GM23338 (cell line): ENCODE measurements at regions not wholly inside any gene's neighbourhood (a gene's known extent, or its start where the extent isn't known, plus 50 kb on each side); places are given as distances from the start of the nearest gene placed in this dataset.
A peak's percentile ranks its signal among the peaks of the same experiment; 100 is the strongest.
"Not testable (repeated sequence)": the region's sequence is repeated elsewhere in the genome, so short reads cannot be mapped to it uniquely, and the experiment has no call there.

Source experiments
- ATAC-seq: fragments of 200-7000 bp; cut with Tn5 transposase; 3 replicates; pipeline ENCODE4 v1.9.1; 2020
- DNase-seq: peaks from one replicate; pipeline ENCODE4 v3.0.0-alpha.2; 2015; ENCODE audit warnings: low spot score
- H2AFZ ChIP-seq: fragments of 200-600 bp; sonication (generic); 2 replicates; pipeline ENCODE4 v1.8.0; 2016; ENCODE audit warnings: antibody characterized with exemption, mild to moderate bottlenecking, moderate library complexity
- H3F3A ChIP-seq: fragments of 200-600 bp; sonication (generic); replicated peaks from 2 replicates; pipeline ENCODE4 v1.8.0; 2017; ENCODE audit warnings: antibody characterized with exemption, mixed run types, low read depth
- H3K27ac ChIP-seq: fragments of 200-600 bp; sonication (generic); 2 replicates; pipeline ENCODE4 v1.6.1; 2016; ENCODE audit warnings: low read depth
- H3K27me3 ChIP-seq: fragments of 200-600 bp; sonication (generic); 2 replicates; pipeline ENCODE4 v1.8.0; 2016; ENCODE audit warnings: mild to moderate bottlenecking, mixed run types, moderate library complexity; ENCODE audit not compliant: insufficient read depth
- H3K36me3 ChIP-seq: fragments of 200-600 bp; sonication (generic); 2 replicates; pipeline ENCODE4 v1.8.0; 2016; ENCODE audit warnings: mild to moderate bottlenecking; ENCODE audit not compliant: insufficient read depth
- H3K4me1 ChIP-seq: fragments of 200-600 bp; sonication (generic); 2 replicates; pipeline ENCODE4 v1.8.0; 2016; ENCODE audit warnings: mild to moderate bottlenecking, moderate library complexity; ENCODE audit not compliant: insufficient read depth
- H3K4me2 ChIP-seq: fragments of 200-600 bp; sonication (generic); 2 replicates; pipeline ENCODE4 v1.7.1; 2017; ENCODE audit warnings: mixed run types
- H3K4me3 ChIP-seq: fragments of 200-600 bp; sonication (generic); 2 replicates; pipeline ENCODE4 v1.6.1; 2016; ENCODE audit warnings: mixed run types
- H3K79me2 ChIP-seq: fragments of 200-600 bp; sonication (generic); replicated peaks from 2 replicates; pipeline ENCODE4 v1.8.0; 2017; ENCODE audit warnings: mild to moderate bottlenecking; ENCODE audit not compliant: insufficient read depth
- H3K9me2 ChIP-seq: fragments of 200-600 bp; sonication (generic); 2 replicates; pipeline ENCODE4 v1.8.0; 2017; ENCODE audit not compliant: insufficient read depth
- H4K20me1 ChIP-seq: fragments of 200-600 bp; sonication (generic); replicated peaks from 2 replicates; pipeline ENCODE4 v1.8.0; 2017; ENCODE audit warnings: mild to moderate bottlenecking; ENCODE audit not compliant: insufficient read depth
- H3K27ac Mint-ChIP-seq: 2 replicates; pipeline ENCODE4 v1.8.0; 2020; ENCODE audit warnings: inconsistent platforms, mild to moderate bottlenecking, moderate library complexity, mixed read lengths
- H3K27me3 Mint-ChIP-seq: 3 replicates; pipeline ENCODE4 v1.8.0; 2022; ENCODE audit warnings: low read depth, mild to moderate bottlenecking, moderate library complexity, mixed read lengths, inconsistent platforms; ENCODE audit not compliant: insufficient read depth, poor library complexity
- H3K36me3 Mint-ChIP-seq: 3 replicates; pipeline ENCODE4 v1.8.0; 2021; ENCODE audit warnings: low read depth, mild to moderate bottlenecking, inconsistent platforms, moderate library complexity, mixed read lengths
- H3K4me1 Mint-ChIP-seq: 3 replicates; pipeline ENCODE4 v1.8.0; 2020; ENCODE audit warnings: mild to moderate bottlenecking, inconsistent platforms, mixed read lengths
- H3K4me3 Mint-ChIP-seq: 3 replicates; pipeline ENCODE4 v1.8.0; 2021; ENCODE audit warnings: moderate library complexity, mild to moderate bottlenecking, inconsistent platforms, mixed read lengths
- H3K9me3 Mint-ChIP-seq: 3 replicates; pipeline ENCODE4 v1.8.0; 2020; ENCODE audit warnings: moderate library complexity, mild to moderate bottlenecking, inconsistent platforms, mixed read lengths

- not testable (repeated sequence) for H3K4me3 ChIP-seq, H3K4me3 Mint-ChIP-seq, H2AFZ ChIP-seq, H3K27me3 Mint-ChIP-seq, ATAC-seq, H4K20me1 ChIP-seq, H3K27ac ChIP-seq, H3K79me2 ChIP-seq, H3K36me3 ChIP-seq, H3K4me1 Mint-ChIP-seq, H3K4me1 ChIP-seq, H3K9me2 ChIP-seq, H3K4me2 ChIP-seq, H3K36me3 Mint-ChIP-seq, H3K27ac Mint-ChIP-seq, H3F3A ChIP-seq
- peak; percentile 0 for DNase-seq
- H3K9me3 Mint-ChIP-seq = peaks cover 23% of the 10 kb centered on the region
- H3K27me3 ChIP-seq = peaks cover 25% of the 10 kb centered on the region; the same call in 1 of the 2 replicates
Observed at GRCh38 chr9:43089337-43089736, 905.9 kb downstream of the SPATA31A6 start.

GRCh38 chr9:43110376-43110775 lies 926.9 kb downstream of the SPATA31A6 start:
- not testable (repeated sequence) for H3K4me1 ChIP-seq, H3K36me3 ChIP-seq, H4K20me1 ChIP-seq, ATAC-seq, H3K79me2 ChIP-seq, H3K4me1 Mint-ChIP-seq, H3K4me2 ChIP-seq, H2AFZ ChIP-seq, H3K4me3 Mint-ChIP-seq, H3K9me2 ChIP-seq, H3K27me3 Mint-ChIP-seq, DNase-seq, H3F3A ChIP-seq, H3K27ac ChIP-seq, H3K36me3 Mint-ChIP-seq, H3K4me3 ChIP-seq, H3K27ac Mint-ChIP-seq
- H3K27me3 ChIP-seq = peaks cover 53% of the 10 kb centered on the region
- peaks cover 32% of the 10 kb centered on the region for H3K9me3 Mint-ChIP-seq

GRCh38 chr9:43112846-43113245 lies 929.4 kb downstream of the SPATA31A6 start:
- peaks cover 57% of the 10 kb centered on the region for H3K27me3 ChIP-seq
- peaks cover 35% of the 10 kb centered on the region for H3K9me3 Mint-ChIP-seq
- not testable (repeated sequence) for H3K36me3 Mint-ChIP-seq, H3K27me3 Mint-ChIP-seq, H3K4me1 Mint-ChIP-seq, H3K27ac Mint-ChIP-seq, H3K4me1 ChIP-seq, H3K9me2 ChIP-seq, H3K4me3 Mint-ChIP-seq, ATAC-seq, H4K20me1 ChIP-seq, H3K27ac ChIP-seq, H3K79me2 ChIP-seq, H2AFZ ChIP-seq, H3K4me2 ChIP-seq, DNase-seq, H3K36me3 ChIP-seq, H3K4me3 ChIP-seq, H3F3A ChIP-seq

- H4K20me1 ChIP-seq, H3K4me1 ChIP-seq, H2AFZ ChIP-seq, H3K4me3 Mint-ChIP-seq, H3K4me2 ChIP-seq, ATAC-seq, H3K36me3 Mint-ChIP-seq, H3K27ac ChIP-seq, H3K4me1 Mint-ChIP-seq, H3K9me2 ChIP-seq, H3K79me2 ChIP-seq, H3F3A ChIP-seq, H3K36me3 ChIP-seq, H3K4me3 ChIP-seq, DNase-seq, H3K27ac Mint-ChIP-seq: not testable (repeated sequence)
- peaks cover 64% of the 10 kb centered on the region for H3K27me3 ChIP-seq
- Mint-ChIP-seq H3K27me3 (peaks cover 11% of the 10 kb centered on the region), H3K9me3 (peaks cover 45% of the 10 kb centered on the region)
Observed at GRCh38 chr9:43115813-43116229, 932.4 kb downstream of the SPATA31A6 start.

GRCh38 chr9:43118088-43118865 lies 934.8 kb downstream of the SPATA31A6 start:
- not testable (repeated sequence) for H3K79me2 ChIP-seq, H2AFZ ChIP-seq, H3K27ac ChIP-seq, H3K9me2 ChIP-seq, ATAC-seq, H3K4me2 ChIP-seq, H3K4me3 ChIP-seq, H3K4me1 ChIP-seq, H3K27ac Mint-ChIP-seq, H3K4me1 Mint-ChIP-seq, H3F3A ChIP-seq, H3K4me3 Mint-ChIP-seq, H3K36me3 Mint-ChIP-seq, H3K36me3 ChIP-seq, H4K20me1 ChIP-seq, DNase-seq
- peaks cover 71% of the 10 kb centered on the region for H3K27me3 ChIP-seq
- peaks cover 10% of the 10 kb centered on the region for H3K27me3 Mint-ChIP-seq
- H3K9me3 Mint-ChIP-seq = peaks cover 52% of the 10 kb centered on the region

- H3K36me3 ChIP-seq, H3K27me3 Mint-ChIP-seq, H3K4me3 ChIP-seq, H3K4me1 Mint-ChIP-seq, ATAC-seq, H3K4me1 ChIP-seq, DNase-seq, H3K9me2 ChIP-seq, H3K36me3 Mint-ChIP-seq, H4K20me1 ChIP-seq, H3K4me2 ChIP-seq, H3F3A ChIP-seq, H2AFZ ChIP-seq, H3K27ac ChIP-seq, H3K27ac Mint-ChIP-seq, H3K79me2 ChIP-seq, H3K4me3 Mint-ChIP-seq: not testable (repeated sequence)
- peaks cover 47% of the 10 kb centered on the region for H3K9me3 Mint-ChIP-seq
- H3K27me3 ChIP-seq = peaks cover 73% of the 10 kb centered on the region
Observed at GRCh38 chr9:43119565-43119964, 936.1 kb downstream of the SPATA31A6 start.
